ENCODE measurements at regions not wholly inside any gene's neighbourhood (a gene's known extent, or its start where the extent isn't known, plus 50 kb on each side); places are given as distances from the start of the nearest gene placed in this dataset.

DNA sequence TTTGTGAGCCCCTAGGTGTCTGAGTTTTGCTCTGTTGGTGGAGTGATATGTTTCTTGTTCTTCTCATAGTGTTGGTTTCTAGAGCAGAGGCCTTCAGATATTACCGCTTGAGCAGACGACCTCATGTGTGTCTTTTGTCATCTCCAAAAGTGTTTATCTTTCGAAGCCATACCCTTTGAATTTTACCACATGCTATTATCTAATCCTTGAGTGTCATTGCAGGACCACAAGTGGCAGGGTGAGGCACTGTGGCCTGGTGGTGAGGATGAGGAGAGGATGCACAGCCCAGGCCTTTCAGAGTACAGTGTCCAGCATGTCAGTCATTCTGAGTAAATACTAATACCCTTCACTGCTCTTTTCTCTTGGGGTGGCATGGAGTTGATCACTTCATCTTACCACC, 57.2 kb upstream of the CISTR start:
- Histone ChIP-seq H3K27ac (no peak overlapping the region), H3K4me3 (IDR thresholded peaks at IDR 0.05; ENCODE audit: insufficient read depth, low read depth, low read length) (no peak overlapping the region), H2AFZ (ENCODE audit: low read depth) (no peak overlapping the region), H3K27me3 (ENCODE audit: insufficient read depth, low read depth) (no peaks in the 10 kb centered on the region), H4K20me1 (ENCODE audit: insufficient read depth) (no peaks in the 10 kb centered on the region), H3K4me1 (ENCODE audit: low read depth, poor library complexity, severe bottlenecking) (no peaks in the 10 kb centered on the region), H3K4me2 (no peak overlapping the region), H3K79me2 (ENCODE audit: insufficient read depth, low read depth) (no peaks in the 10 kb centered on the region), H3K9ac (no peak overlapping the region), H3K36me3 (ENCODE audit: insufficient read depth) (no peaks in the 10 kb centered on the region)
- TF ChIP-seq, protein P1, sequence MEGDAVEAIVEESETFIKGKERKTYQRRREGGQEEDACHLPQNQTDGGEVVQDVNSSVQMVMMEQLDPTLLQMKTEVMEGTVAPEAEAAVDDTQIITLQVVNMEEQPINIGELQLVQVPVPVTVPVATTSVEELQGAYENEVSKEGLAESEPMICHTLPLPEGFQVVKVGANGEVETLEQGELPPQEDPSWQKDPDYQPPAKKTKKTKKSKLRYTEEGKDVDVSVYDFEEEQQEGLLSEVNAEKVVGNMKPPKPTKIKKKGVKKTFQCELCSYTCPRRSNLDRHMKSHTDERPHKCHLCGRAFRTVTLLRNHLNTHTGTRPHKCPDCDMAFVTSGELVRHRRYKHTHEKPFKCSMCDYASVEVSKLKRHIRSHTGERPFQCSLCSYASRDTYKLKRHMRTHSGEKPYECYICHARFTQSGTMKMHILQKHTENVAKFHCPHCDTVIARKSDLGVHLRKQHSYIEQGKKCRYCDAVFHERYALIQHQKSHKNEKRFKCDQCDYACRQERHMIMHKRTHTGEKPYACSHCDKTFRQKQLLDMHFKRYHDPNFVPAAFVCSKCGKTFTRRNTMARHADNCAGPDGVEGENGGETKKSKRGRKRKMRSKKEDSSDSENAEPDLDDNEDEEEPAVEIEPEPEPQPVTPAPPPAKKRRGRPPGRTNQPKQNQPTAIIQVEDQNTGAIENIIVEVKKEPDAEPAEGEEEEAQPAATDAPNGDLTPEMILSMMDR (conservative IDR thresholded peaks at IDR 0.05; ENCODE audit: low read depth, low read length) = no peak

DNA sequence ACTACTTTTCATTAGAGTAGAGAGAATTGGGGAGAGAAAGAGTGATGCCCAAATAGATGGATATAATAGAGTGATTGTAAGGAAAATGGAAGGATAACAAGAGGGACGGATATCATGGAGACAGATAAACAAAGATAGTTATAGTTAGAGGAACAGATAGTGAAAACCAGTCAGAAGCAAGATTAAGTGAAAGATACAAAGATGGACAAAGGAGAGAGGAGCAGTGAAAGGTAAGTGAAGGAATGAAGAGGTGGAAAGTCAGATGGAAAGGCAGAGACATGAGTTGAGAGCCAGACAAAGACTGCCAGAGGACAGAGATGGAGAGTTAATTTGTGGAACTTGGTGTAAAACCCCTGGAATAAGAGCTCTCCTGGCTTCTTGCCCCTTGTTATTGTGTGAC, 59.2 kb upstream of the CISTR start:
- no peak overlapping the region for H3K4me3 ChIP-seq (IDR thresholded peaks at IDR 0.05; ENCODE audit: insufficient read depth, low read depth, low read length)
- no peak overlapping the region for H3K9ac ChIP-seq
- no peaks in the 10 kb centered on the region for H3K79me2 ChIP-seq (ENCODE audit: insufficient read depth, low read depth)
- H4K20me1 ChIP-seq (ENCODE audit: insufficient read depth) = no peaks in the 10 kb centered on the region
- H3K4me2 ChIP-seq = no peak overlapping the region
- no peaks in the 10 kb centered on the region for H3K27me3 ChIP-seq (ENCODE audit: insufficient read depth, low read depth)
- TF ChIP-seq, protein P1 (conservative IDR thresholded peaks at IDR 0.05; ENCODE audit: low read depth, low read length) = no peak
- no peak overlapping the region for H3K27ac ChIP-seq
- no peak overlapping the region for H2AFZ ChIP-seq (ENCODE audit: low read depth)
- no peaks in the 10 kb centered on the region for H3K36me3 ChIP-seq (ENCODE audit: insufficient read depth)
- no peaks in the 10 kb centered on the region for H3K4me1 ChIP-seq (ENCODE audit: low read depth, poor library complexity, severe bottlenecking)

DNA sequence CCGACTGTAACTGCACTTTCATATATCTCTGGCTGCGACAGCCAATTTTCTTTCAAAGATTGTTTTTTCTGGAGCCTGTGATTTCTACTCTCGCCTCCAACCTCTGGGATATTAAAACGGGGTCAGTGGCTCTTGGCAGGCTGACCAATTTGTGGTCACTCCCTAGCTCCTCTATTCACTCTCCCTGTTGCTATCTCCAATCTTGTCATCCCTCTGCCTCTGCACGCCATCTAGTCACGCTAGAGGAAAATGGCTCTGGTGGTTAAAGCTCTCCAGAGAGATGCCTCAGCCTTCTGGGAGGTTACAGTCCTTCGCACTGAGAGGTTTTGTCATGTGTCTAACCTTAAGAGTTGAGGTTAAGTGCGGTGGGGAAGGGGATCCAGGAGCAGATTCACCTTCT, 59.8 kb upstream of the CISTR start:
- H3K9ac ChIP-seq = no peak overlapping the region
- TF ChIP-seq, protein P1 (conservative IDR thresholded peaks at IDR 0.05; ENCODE audit: low read depth, low read length) = no peak
- no peaks in the 10 kb centered on the region for H4K20me1 ChIP-seq (ENCODE audit: insufficient read depth)
- H3K27ac ChIP-seq = no peak overlapping the region
- no peak overlapping the region for H3K4me2 ChIP-seq
- H3K79me2 ChIP-seq (ENCODE audit: insufficient read depth, low read depth) = no peaks in the 10 kb centered on the region
- no peaks in the 10 kb centered on the region for H3K27me3 ChIP-seq (ENCODE audit: insufficient read depth, low read depth)
- H2AFZ ChIP-seq (ENCODE audit: low read depth) = no peak overlapping the region
- H3K4me1 ChIP-seq (ENCODE audit: low read depth, poor library complexity, severe bottlenecking) = no peaks in the 10 kb centered on the region
- no peak overlapping the region for H3K4me3 ChIP-seq (IDR thresholded peaks at IDR 0.05; ENCODE audit: insufficient read depth, low read depth, low read length)
- H3K36me3 ChIP-seq (ENCODE audit: insufficient read depth) = no peaks in the 10 kb centered on the region

DNA sequence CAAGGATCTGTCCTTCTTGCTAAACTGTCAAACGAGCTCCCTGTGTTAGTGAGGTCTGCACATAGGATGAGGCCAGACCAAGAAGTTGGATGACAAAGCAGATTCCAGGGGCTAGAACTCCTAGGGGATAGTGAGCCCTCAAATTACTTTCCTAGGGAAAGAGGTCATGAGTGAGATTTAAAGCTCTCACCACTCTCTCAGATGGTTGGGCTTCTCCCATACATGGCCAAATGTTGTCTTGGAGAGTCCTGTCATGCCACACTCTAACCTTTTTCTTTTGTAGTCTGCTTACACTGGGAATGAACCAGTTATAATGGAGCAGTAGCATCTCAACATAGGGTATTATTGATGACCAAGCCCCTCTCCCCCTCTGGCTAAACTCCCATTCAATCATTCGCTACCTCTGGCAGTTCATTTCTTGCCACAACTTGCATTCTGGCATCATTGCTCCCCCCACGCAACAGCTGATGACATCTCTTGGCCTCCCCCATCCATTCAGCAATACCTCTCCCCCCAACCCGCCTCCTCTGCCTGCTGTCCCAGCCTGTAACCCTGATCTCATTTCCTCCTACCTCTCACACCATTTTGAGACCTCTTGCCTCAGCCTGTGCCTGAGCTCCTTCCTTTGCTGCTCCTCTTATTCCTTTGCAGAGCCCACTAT, 64.7 kb upstream of the CISTR start:
- H3K27ac ChIP-seq = no peak overlapping the region
- no peaks in the 10 kb centered on the region for H4K20me1 ChIP-seq (ENCODE audit: insufficient read depth)
- H3K36me3 ChIP-seq (ENCODE audit: insufficient read depth) = no peaks in the 10 kb centered on the region
- H3K27me3 ChIP-seq (ENCODE audit: insufficient read depth, low read depth) = no peaks in the 10 kb centered on the region
- no peaks in the 10 kb centered on the region for H3K4me1 ChIP-seq (ENCODE audit: low read depth, poor library complexity, severe bottlenecking)
- TF ChIP-seq, protein P1 (conservative IDR thresholded peaks at IDR 0.05; ENCODE audit: low read depth, low read length) = no peak
- H3K4me3 ChIP-seq (IDR thresholded peaks at IDR 0.05; ENCODE audit: insufficient read depth, low read depth, low read length) = no peak overlapping the region
- no peaks in the 10 kb centered on the region for H3K79me2 ChIP-seq (ENCODE audit: insufficient read depth, low read depth)
- H3K9ac ChIP-seq = no peak overlapping the region
- no peak overlapping the region for H3K4me2 ChIP-seq
- H2AFZ ChIP-seq (ENCODE audit: low read depth) = no peak overlapping the region
